Activated B cell treated with CpG ODN at 0.5 μM for 24 hours (primary cell): ENCODE measurements at regions not wholly inside any gene's neighbourhood (a gene's known extent, or its start where the extent isn't known, plus 50 kb on each side); places are given as distances from the start of the nearest gene placed in this dataset.

Source experiments
- ATAC-seq: fragments of 200-7000 bp; cut with Tn5 transposase; one replicate; pipeline ENCODE4 v1.10.0; 2021; ENCODE audit warnings: low read depth, mild to moderate bottlenecking, moderate library complexity
- CTCF ChIA-PET: fragments of 350-600 bp; sonication (Branson Sonifier 250); formaldehyde crosslinking; loops from one replicate; lab custom pipeline; 2021; ENCODE audit warnings: antibody characterized with exemption; lab: Charles Lee
- POLR2A ChIA-PET: fragments of 350-600 bp; sonication (Branson Sonifier 250); formaldehyde crosslinking; loops from one replicate; lab custom pipeline; 2021; ENCODE audit warnings: antibody characterized with exemption; lab: Charles Lee
- DNase-seq: peaks from one replicate; pipeline ENCODE4 v3.0.0; 2022
- H3K27ac Mint-ChIP-seq: one replicate; pipeline ENCODE4 v1.8.0; 2020; ENCODE audit warnings: mixed read lengths
- H3K27me3 Mint-ChIP-seq: one replicate; pipeline ENCODE4 v1.8.0; 2021; ENCODE audit warnings: mixed read lengths
- H3K36me3 Mint-ChIP-seq: one replicate; pipeline ENCODE4 v1.8.0; 2021; ENCODE audit warnings: low read depth, mixed read lengths
- H3K4me1 Mint-ChIP-seq: one replicate; pipeline ENCODE4 v1.8.0; 2021; ENCODE audit warnings: mixed read lengths
- H3K4me3 Mint-ChIP-seq: one replicate; pipeline ENCODE4 v1.8.0; 2020; ENCODE audit warnings: mild to moderate bottlenecking, mixed read lengths
- H3K9me3 Mint-ChIP-seq: one replicate; pipeline ENCODE4 v1.8.0; 2020; ENCODE audit warnings: mixed read lengths
- intact Hi-C: fragments of 100-400 bp; cut with micrococcal nuclease; formaldehyde crosslinking; loops from one replicate; pipeline ENCODE4 v1.15.1; 2024
- TF ChIP-seq, protein P1 (sequence below): fragments of 200-600 bp; IDR thresholded peaks from one replicate; pipeline ENCODE4 v1.8.0; 2022; ENCODE audit warnings: antibody characterized with exemption, mild to moderate bottlenecking

GRCh38 chrX:25527156-25527555 lies 511.4 kb upstream of the ARX start:
- Mint-ChIP-seq H3K4me1 (no peaks in the 10 kb centered on the region), H3K4me3 (no peak overlapping the region), H3K27me3 (no peaks in the 10 kb centered on the region), H3K9me3 (no peaks in the 10 kb centered on the region), H3K36me3 (no peaks in the 10 kb centered on the region), H3K27ac (no peak overlapping the region)
- TF ChIP-seq, protein P1, sequence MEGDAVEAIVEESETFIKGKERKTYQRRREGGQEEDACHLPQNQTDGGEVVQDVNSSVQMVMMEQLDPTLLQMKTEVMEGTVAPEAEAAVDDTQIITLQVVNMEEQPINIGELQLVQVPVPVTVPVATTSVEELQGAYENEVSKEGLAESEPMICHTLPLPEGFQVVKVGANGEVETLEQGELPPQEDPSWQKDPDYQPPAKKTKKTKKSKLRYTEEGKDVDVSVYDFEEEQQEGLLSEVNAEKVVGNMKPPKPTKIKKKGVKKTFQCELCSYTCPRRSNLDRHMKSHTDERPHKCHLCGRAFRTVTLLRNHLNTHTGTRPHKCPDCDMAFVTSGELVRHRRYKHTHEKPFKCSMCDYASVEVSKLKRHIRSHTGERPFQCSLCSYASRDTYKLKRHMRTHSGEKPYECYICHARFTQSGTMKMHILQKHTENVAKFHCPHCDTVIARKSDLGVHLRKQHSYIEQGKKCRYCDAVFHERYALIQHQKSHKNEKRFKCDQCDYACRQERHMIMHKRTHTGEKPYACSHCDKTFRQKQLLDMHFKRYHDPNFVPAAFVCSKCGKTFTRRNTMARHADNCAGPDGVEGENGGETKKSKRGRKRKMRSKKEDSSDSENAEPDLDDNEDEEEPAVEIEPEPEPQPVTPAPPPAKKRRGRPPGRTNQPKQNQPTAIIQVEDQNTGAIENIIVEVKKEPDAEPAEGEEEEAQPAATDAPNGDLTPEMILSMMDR, result no peak
- no peak for ATAC-seq
- intact Hi-C loops, result no loop called here
- CTCF ChIA-PET, result no interaction called here
- DNase-seq, result no peak
- POLR2A ChIA-PET, result no interaction called here

DNA sequence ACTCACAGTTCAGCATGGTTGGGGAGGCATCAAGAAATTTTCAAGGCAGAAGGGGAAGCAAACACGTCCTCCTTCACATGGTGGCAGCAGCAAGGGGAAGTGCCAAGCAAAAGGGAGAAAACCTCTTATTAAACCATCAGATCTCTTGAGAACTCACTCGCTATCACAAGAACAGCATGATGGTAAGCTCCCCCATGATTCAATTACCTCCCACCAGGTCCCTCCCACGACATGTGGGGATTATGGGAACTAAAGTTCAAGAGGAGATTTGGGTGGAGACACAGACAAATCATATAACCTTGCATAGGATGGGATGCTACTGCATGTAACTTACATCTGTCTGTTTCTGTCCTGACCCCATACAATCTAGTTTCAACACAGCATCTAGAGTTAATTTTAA lies 511.8 kb upstream of the ARX start:
- CTCF ChIA-PET, result no interaction called here
- H3K9me3 Mint-ChIP-seq, result no peaks in the 10 kb centered on the region
- TF ChIP-seq, protein P1, result no peak
- H3K4me3 Mint-ChIP-seq, result no peak overlapping the region
- DNase-seq (no peak), ATAC-seq (no peak)
- H3K4me1 Mint-ChIP-seq, result no peaks in the 10 kb centered on the region
- intact Hi-C loops, result no loop called here
- POLR2A ChIA-PET, result no interaction called here
- H3K27ac Mint-ChIP-seq, result no peak overlapping the region
- H3K27me3 Mint-ChIP-seq, result no peaks in the 10 kb centered on the region
- no peaks in the 10 kb centered on the region for H3K36me3 Mint-ChIP-seq

- no peaks in the 10 kb centered on the region for H3K9me3 Mint-ChIP-seq
- intact Hi-C loops, result no loop called here
Measured at GRCh38 chrX:25531096-25531495, 515.3 kb upstream of the ARX start.

DNA sequence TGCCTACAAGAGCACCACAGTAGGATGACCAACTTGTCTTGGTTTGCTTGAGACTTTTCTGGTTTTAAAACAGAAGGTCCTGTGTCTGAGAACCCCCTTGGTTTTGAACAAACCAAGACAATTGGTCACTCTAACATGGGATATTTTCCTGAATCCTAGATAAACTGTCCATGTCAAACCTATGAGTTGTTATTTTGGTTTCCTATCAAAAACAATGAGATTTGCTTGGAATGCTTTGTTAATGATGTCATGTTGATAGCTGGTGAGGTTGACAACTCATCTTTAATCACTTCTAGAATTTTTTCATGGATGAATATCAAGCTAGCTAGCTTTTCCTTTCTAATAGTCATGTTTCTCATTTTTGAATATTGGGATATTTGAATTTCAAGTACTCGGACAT lies 518.3 kb upstream of the ARX start:
- CTCF ChIA-PET, result no interaction called here

More at GRCh38 chrX:25531096-25531495, 515.3 kb upstream of the ARX start:
- ChIA-PET CTCF (no interaction called here), POLR2A (no interaction called here)
- no peak for DNase-seq
- Mint-ChIP-seq H3K27ac (no peak overlapping the region), H3K27me3 (no peaks in the 10 kb centered on the region), H3K36me3 (no peaks in the 10 kb centered on the region), H3K4me1 (no peaks in the 10 kb centered on the region), H3K4me3 (no peak overlapping the region)
- no peak for ATAC-seq
- TF ChIP-seq, protein P1, result no peak

GRCh38 chrX:25536307-25536970 lies 520.7 kb upstream of the ARX start:
- TF ChIP-seq, protein P1, result no peak
- H3K4me1 Mint-ChIP-seq, result no peaks in the 10 kb centered on the region
- H3K27ac Mint-ChIP-seq, result no peak overlapping the region
- H3K4me3 Mint-ChIP-seq, result no peak overlapping the region
- H3K27me3 Mint-ChIP-seq, result no peaks in the 10 kb centered on the region
- ATAC-seq (no peak), DNase-seq (no peak)
- ChIA-PET CTCF (no interaction called here), POLR2A (no interaction called here)
- intact Hi-C loops, result no loop called here
- no peaks in the 10 kb centered on the region for H3K9me3 Mint-ChIP-seq
- H3K36me3 Mint-ChIP-seq, result no peaks in the 10 kb centered on the region

More for the DNA sequence above, 518.3 kb upstream of the ARX start:
- ATAC-seq (no peak), DNase-seq (no peak)
- Mint-ChIP-seq H3K27me3 (no peaks in the 10 kb centered on the region), H3K4me1 (no peaks in the 10 kb centered on the region), H3K9me3 (no peaks in the 10 kb centered on the region), H3K27ac (no peak overlapping the region), H3K4me3 (no peak overlapping the region), H3K36me3 (no peaks in the 10 kb centered on the region)
- TF ChIP-seq, protein P1, result no peak
- intact Hi-C loops, result no loop called here
- POLR2A ChIA-PET, result no interaction called here
